ENCODE measurements at regions not wholly inside any gene's neighbourhood (a gene's known extent, or its start where the extent isn't known, plus 50 kb on each side); places are given as distances from the start of the nearest gene placed in this dataset.

DNA sequence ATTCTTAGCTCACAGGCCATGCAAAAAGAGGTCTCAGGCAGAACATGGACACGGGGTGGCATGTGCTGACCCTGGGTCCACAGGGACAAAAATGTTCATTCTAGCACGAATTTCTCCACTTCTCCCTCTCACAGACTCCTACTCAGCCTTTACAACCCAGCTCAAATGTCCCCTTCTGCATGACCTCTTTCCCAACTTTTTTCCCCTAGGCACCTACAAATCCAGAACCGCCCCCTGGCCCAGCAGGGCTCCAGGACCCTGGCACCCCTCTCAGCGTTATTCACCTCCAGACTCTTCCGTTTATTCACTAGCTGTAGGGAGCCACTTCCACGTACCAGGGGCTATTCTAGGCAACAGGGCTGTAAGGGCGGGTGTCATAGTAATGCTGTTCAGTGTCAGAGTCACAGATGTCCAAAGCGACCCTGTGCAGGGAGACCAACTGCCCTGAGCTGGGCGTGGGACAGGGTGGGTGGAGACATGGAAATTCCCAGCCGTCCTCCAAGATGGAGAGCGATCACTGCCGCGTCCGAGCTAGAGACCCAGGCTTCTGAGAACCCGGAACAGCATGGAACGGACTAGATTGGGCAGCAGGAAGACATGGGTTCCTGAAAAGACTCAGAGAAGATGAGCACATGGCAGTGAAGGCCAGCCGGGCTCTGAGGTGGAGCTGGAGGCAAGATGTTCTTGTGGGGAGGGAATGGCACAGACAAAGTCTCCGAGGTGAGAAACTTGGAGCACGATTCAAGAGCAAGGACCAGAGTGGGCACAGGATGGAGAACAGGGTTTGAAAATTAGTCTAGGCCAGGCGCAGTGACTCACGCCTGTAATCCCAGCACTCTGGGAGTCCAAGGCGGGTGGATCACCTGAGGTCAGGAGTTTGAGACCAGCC lies 274.9 kb upstream of the RTL1 start:
- TF ChIP-seq EZH2 (IDR thresholded peaks at IDR 0.05; ENCODE audit: insufficient read depth, poor library complexity, severe bottlenecking) (no peak), EZH2phosphoT487 (IDR thresholded peaks at IDR 0.05; ENCODE audit: insufficient read depth, low read depth) (no peak)
